Thyroid gland (tissue), 4 donors: ENCODE measurements at regions not wholly inside any gene's neighbourhood (a gene's known extent, or its start where the extent isn't known, plus 50 kb on each side); places are given as distances from the start of the nearest gene placed in this dataset.

Experiments used
- POLR2A ChIP-seq, 2 donors: fragments of 450-650 bp; IDR thresholded peaks; one replicate each; pipeline ENCODE4 v1.6.1; 2017; ENCODE audit warnings: antibody characterized with exemption in 2 of 2, mild to moderate bottlenecking in 2 of 2, moderate library complexity in 1 of 2
- TF ChIP-seq, protein P1 (sequence below), 6 experiments: fragments of 200-600 bp in 3 of 6; fragments of 450-650 bp in 3 of 6; sonication (generic) in 3 of 6; IDR thresholded peaks; one replicate each; pipeline ENCODE4 v1.5.1; 2016 to 2019; ENCODE audit warnings: antibody characterized with exemption in 6 of 6, mild to moderate bottlenecking in 2 of 6, inconsistent platforms in 1 of 6, moderate library complexity in 1 of 6

DNA sequence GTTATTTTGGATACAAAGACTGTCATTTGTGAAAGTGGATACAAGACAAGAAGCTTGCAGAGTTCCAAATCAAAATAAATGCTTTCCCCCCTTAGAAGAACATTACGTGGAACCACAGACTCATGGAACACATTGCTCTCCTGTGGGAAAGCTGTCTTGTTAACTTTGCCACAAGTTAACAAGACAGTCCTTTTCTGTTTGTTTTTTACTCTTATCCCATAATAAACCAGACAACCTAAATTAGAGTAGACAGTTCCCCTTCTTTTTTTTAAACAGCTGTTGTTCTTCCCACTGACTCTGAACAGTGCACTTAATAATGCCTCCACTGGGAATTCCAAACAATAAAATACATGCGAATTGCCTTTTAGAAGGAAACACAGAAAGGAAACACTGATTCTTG is 255.3 kb upstream of the UBE2E2 start:
- TF ChIP-seq, protein P1, sequence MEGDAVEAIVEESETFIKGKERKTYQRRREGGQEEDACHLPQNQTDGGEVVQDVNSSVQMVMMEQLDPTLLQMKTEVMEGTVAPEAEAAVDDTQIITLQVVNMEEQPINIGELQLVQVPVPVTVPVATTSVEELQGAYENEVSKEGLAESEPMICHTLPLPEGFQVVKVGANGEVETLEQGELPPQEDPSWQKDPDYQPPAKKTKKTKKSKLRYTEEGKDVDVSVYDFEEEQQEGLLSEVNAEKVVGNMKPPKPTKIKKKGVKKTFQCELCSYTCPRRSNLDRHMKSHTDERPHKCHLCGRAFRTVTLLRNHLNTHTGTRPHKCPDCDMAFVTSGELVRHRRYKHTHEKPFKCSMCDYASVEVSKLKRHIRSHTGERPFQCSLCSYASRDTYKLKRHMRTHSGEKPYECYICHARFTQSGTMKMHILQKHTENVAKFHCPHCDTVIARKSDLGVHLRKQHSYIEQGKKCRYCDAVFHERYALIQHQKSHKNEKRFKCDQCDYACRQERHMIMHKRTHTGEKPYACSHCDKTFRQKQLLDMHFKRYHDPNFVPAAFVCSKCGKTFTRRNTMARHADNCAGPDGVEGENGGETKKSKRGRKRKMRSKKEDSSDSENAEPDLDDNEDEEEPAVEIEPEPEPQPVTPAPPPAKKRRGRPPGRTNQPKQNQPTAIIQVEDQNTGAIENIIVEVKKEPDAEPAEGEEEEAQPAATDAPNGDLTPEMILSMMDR (IDR thresholded peaks at IDR 0.05), result no peak
- TF ChIP-seq POLR2A (IDR thresholded peaks at IDR 0.05), result no peak
